ENCODE measurements at regions not wholly inside any gene's neighbourhood (a gene's known extent, or its start where the extent isn't known, plus 50 kb on each side); places are given as distances from the start of the nearest gene placed in this dataset.

DNA sequence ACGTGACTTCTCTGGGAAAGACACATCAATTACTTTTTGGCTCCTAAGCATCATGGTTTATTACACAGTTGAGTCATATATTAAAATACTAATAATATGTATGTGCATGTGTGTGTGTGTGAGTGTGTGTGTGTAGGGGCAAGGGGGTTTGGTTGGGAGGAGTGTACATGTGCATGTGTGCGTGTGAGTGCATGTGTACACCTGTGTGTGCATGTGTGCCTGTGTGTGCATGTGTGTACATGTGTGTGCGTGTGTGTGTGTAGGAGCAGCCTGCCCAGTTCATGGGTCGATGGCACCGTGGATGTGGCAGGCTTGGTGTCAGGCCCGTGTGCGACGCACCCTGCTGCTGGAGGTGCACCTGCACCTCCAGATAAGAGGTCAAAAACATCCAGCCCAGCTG lies 99.0 kb upstream of the SNTG2 start:
- no peak for TF ChIP-seq CTCF (conservative IDR thresholded peaks at IDR 0.05 in 1 of 2, IDR thresholded peaks at IDR 0.05 in 1 of 2; ENCODE audit: extremely low read depth in 1 of 2, insufficient read depth in 1 of 2, low read depth in 1 of 2, low read length in 2 of 2)
- TF ChIP-seq EZH2 (IDR thresholded peaks at IDR 0.05; ENCODE audit: borderline replicate concordance, low read length): no peak
